GM19025 (cell line): ENCODE measurements at regions not wholly inside any gene's neighbourhood (a gene's known extent, or its start where the extent isn't known, plus 50 kb on each side); places are given as distances from the start of the nearest gene placed in this dataset.

ENCODE experiments used
- ATAC-seq: cut with Tn5 transposase; IDR thresholded peaks from one replicate; pipeline ENCODE4 v1.9.1; 2021; ENCODE audit warnings: mild to moderate bottlenecking, low read depth, moderate library complexity; ENCODE audit not compliant: unreplicated experiment

DNA sequence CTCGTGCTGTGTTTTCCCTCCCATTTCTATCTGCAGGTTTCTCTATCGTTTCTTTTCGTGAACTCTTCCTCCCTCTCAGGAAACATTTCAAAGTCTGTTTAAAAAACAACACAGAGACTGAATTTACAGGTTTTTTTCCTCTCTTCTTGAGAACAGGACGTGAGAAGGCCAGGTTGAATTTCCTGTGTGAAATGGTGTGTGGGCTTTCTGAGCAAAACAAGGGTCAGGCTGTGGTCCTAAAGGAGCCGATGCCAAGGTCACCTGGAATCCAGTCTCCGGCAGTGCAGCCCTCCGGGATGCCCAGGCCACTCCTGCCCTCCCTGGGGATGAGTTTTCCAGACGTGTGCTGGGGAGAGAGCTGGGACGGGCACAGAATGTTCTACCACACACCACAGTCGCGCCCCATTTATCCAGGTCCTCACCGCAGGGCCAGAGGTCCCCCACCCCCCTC lies 62.7 kb upstream of the RUNX3 start:
- ATAC-seq = no peak

DNA sequence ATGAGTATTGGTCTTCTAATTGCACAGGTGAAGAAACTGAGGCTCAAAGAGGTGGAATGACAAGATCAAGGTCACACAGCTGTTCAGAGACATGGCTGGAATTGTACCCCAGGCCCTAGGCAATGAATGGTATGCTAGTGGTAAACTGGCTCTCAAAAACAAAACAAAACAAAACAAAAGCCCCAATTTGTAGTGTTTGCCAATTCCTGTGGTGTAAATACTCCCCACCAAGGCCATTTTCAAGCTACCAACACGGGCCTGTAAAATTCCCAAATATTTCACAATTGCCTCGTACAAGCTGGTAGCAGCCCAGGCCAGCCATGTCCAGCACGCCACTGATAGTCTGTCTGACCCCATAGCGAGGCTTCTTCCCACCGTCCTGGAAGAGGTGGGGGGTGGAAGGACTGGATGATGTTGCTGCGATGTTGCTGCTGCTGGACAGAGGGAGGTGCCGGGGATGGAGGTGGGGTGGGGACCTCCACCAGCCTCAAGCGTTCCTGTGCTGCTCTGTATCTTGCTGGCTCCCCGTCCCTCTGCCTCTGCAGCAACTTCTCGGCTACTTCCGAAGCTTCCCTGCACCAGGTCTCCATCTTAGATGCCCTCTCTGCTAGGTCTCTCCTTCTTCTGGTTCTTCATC lies 62.2 kb upstream of the RUNX3 start:
- ATAC-seq = no peak

DNA sequence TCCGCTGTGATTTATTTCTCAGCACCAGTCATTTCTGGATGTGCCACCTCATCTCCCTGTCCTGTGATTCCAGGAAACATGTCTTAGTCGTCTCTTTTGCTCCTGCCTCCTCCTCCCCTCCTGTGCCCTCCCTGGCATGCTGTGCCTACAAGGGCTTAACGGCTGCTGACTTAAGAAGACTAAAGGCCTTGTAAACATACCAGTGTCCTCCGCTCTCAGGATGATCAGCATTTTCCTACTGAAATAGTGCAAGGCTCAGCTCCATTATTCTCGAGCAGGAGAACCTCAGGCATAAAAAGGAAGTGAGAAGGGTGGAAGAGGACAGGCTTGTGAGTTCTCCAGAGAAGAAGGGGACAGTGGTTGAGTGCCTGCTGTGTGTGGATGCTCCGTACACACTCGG lies 61.6 kb upstream of the RUNX3 start:
- ATAC-seq = no peak

DNA sequence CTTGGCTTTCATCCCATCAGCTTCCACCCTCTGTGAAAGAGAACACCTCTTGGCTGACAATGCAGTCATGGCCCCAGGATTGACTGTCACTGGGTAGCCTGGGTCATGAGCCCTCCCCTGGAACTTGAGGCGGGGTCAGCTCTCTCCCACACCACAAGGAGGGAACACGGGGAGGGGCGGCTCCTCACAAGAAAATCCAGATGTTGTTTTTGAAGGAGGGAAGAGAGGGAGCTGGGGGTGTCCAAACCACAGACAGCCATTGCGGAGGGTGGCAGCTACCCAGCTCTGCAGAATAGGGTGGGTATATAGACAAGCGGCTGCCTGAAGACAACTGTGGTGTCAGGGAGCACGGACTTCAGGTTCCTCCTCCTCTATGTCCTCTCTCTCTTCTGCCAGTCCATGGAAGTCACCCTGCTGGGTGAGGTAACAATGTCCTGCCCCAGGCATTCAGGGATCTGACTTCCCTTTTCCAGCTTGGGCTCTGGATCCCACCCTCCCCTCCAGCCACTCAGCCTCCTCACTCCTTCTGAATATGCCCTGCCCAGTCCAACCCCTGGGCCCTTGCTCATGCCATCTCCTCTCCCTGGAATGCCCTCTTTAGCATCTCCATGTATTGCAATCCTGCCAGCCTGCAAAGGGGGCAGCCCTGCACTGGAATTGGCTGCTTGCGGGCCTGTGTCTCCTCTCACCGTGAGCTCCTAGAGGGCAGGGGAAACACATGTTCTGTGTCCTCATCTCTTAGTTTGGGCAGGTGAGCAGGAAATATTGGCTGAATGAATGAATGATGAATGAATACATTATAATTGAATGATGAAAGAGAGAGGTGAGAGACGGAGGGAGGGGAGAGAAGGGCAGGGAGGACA lies 60.9 kb upstream of the RUNX3 start:
- no peak for ATAC-seq

DNA sequence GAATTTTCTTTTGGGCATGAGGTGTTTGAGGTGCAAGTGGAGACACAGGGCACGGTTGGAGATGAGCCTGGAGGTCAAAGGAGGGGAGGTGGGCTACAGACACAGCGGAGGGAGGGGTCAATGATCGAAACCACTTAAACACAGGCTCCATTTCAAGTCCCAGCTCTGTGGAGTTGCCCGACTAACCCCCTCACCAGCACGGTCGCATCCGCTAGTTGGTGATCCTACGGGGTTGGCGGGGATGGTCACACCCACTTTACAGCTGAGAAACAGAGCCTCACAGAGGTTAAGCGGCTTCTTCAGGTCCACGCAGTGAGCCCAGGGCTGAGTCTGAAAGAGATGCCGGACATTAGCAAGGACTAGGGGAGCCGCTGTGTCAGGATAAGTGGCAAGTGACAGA lies 60.1 kb upstream of the RUNX3 start:
- no peak for ATAC-seq

DNA sequence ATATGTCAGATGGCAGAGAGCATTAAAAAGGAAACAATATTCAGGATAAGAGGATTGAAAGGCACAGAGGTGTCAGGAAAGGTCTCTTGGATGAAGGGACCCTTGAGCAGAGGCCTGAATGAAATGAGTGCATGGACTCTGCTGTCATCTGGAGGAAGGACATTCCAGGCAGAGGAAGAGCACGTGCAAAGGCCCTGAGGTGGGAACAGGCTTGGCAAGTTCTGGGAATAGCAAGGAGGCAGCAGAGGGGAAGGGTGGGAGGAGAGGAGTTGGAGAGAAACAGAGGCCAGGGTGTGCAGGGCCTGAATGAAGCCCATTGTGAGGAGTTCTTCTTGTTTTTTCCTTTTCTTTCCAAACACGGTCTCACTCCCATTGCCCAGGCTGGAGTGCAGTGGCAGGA lies 59.0 kb upstream of the RUNX3 start:
- no peak for ATAC-seq

DNA sequence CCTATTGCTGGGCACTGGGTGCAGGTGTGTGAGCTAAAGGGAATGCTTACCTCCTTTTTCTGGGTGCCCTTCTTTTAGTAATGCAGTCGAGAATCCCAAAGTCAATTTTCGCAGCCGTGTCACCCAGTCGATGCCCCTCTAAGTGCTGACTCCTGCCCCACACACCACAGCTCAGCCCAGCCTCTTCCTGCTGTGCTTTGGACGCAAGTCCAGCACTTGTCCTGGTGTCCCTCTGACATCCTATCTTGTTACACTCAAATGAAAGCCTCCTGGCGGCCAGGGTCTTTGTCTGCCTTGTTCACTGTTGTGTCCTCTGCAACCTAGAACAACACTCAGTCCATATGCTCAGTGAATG lies 58.5 kb upstream of the RUNX3 start:
- ATAC-seq = no peak

DNA sequence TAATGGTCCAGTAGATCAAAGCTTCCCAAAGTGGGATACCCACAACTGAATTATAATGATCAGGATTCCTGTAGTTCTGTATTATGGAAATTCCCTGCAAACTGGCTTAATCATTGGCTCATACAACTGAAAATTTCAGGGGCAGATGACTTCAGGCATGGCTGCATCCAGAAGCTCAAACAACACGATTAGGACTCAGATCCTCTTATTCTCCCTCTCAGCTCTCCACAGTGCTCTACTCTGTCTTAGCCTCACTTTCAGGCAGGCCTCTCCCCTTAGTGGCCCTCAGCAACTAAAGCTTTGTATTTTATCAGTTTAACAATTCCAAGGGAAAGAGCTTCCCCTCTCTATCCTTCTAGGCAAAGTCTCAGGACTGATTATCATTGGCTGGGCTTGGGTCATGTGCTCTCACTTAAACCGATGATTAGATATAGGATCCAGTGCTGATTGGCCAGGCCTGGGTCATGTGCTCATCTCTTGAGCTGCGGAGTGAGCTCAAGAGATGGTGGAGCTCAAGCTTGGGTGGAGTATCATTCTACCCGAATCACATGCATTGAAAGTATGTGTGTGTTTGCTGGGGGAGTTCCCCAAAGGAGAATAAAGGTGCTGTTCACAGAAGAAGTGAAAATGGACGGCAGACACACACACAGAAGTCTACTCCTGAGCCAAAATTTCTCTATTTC lies 57.9 kb upstream of the RUNX3 start:
- no peak for ATAC-seq

DNA sequence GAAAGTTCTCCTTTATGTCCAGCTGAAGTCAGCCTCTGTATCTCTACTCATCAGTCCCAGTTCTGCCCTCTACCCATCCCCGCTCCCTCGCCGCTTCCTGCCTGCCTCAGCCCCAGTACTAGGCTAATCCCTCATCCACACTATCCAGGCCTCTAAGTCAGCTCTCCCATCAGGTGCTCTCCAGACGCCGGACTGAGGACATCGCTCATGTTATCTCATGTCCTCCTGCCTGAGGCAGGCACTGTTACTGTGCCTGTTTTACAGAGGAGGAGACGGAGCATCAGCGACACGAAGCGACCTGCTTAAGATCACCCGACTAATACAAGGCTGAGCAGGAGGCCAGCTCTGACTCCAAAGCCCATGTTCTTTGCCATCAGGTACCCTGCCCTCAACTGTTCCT lies 57.3 kb upstream of the RUNX3 start:
- no peak for ATAC-seq

DNA sequence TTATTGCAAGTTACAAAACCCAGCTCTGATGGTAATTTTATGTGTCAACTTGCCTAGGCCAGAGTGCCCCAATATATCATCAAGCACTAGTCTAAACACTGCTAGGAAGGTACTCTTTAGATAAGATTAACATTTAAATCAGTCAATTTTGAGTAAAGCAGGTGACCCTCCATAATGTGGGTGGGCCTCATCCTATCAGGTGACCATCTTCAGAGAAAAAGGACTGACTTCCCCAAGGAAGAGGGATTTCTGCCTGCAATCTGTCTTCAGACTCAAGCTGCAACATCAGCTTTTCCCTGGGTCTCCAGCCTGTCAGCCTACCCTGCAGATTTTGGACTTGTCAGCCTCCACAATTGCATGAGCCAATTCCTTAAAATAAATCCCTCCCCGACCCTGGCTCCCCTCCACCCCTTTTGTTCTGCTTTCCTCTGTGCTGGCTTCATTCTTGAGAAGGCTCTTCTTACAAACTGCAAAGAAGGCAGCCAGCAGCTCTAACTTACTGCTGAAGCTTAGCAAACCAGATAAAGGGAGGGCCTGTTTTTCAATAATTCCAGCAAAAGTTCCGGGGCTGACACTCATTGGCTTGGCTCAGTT lies 56.4 kb upstream of the RUNX3 start:
- ATAC-seq = no peak

DNA sequence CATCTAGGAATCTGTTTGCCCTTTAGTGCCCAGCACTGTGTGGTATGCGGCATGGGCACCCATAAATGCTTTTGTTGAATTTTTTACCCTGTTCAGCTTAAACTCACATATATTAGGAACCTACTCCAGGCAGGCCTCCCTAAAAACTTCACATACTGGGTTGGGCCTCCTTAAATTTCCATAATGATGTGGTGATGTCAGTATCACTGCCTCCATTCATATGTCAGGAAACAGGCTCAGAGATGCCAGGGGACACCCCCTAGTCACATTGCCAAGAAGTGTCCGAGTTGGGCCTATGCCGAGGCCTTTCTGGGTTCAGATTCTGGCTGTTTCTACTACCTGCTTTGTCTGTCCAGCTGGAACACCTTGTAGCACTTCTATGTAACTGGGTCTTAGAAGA lies 55.7 kb upstream of the RUNX3 start:
- ATAC-seq = no peak

DNA sequence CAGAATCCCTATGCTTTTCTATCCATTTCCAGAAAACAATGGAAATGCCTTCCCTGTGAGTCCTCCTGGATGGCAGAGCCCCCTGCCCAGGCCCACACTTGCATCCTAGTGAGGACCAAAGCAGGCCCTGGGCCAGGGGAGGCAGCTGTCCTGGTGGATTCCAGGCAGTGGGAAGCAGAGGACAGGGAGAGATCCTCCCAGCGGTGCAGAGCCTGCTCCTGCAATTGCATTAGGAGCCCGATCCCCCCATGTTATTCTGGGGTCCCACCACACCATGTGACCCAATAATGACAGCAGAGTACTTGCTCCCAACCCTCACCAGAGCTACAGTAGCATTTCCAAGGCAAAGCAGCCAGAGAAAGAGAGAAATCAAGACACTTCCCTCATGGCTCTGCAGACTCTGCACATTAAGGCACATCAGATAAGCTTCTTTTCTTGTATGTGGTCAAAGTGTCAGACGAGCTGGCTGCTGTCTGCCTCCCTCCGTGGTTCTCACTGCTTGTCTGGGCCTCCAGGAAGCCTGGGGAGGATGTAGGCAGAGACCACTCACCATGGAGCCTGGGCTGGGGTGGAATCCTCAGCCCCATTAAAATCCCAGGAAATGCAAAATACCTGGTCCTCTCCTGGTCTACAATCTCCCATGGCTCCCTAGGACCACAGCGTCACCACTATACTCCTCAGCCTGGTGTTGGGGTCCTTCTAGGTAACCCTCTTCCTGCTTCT lies 54.9 kb upstream of the RUNX3 start:
- no peak for ATAC-seq

DNA sequence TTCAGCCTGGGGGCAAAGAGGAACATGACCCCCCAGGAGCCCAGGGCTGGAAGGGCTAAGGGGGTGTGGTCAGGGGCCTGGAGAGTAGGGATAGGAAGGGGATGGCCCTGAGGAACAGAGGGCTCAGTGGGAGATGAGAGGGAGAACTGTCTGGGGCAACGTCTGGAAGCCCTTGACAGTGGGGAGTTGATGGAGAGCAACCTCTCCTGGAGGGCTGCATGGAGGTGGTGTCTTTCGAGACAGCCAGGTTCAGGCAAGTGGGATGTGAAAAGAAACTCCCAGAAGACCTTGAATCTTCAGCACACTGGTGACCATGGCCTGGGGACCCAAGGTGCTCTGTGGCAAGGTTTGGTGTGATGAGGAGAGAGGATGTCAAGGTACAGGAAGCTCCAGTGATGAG lies 54.2 kb upstream of the RUNX3 start:
- ATAC-seq = no peak

DNA sequence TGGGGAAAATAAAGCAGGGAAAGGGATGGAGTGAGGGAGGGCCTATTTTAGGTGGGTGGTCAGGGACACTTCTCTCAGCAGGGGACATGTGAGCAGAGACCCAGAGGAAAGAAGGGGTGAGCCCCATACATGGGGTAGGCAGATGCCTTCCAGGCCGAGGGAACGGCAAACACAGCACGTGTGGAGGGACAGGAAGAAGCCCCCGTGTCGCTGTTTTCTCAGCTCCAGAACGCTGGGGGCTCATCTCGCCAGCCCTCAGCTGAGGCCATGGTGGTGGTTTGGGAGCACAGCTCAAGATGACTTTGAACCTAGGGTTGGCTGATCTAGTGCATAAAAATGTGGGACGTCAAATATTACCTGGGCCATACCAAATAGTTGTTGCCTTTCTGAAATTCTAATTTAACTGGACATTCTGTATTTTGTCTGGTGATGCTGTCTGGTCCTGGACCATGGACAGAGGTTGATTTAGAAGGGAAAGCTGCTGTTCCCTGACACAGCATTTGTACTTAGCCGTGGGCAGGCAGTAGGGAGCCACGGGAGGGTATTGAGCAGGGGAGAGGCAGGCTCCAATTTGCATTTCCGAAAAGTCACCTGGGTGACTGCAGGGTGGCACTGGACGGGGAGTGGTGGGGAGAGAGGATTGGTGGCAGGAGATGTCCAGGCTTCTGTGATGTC lies 53.1 kb upstream of the RUNX3 start:
- no peak for ATAC-seq

DNA sequence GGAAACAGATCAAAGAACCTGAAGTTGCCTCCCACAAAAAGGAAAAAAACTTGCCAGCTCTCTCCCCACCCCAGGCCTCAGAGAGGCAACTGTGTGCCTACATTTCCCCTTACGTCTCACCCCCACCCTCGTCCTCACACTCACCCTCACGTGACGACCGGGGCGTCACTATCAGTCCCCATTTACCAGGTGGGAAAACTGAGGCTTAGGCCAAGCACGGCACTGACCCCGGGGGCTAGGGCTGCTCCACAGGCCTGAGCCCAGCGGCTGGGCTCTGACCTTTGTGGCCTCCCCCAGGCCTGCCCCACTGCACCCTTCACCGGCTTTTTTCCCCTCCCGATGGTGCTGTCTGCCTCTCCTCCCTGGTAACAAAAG lies 51.5 kb upstream of the RUNX3 start:
- no peak for ATAC-seq

DNA sequence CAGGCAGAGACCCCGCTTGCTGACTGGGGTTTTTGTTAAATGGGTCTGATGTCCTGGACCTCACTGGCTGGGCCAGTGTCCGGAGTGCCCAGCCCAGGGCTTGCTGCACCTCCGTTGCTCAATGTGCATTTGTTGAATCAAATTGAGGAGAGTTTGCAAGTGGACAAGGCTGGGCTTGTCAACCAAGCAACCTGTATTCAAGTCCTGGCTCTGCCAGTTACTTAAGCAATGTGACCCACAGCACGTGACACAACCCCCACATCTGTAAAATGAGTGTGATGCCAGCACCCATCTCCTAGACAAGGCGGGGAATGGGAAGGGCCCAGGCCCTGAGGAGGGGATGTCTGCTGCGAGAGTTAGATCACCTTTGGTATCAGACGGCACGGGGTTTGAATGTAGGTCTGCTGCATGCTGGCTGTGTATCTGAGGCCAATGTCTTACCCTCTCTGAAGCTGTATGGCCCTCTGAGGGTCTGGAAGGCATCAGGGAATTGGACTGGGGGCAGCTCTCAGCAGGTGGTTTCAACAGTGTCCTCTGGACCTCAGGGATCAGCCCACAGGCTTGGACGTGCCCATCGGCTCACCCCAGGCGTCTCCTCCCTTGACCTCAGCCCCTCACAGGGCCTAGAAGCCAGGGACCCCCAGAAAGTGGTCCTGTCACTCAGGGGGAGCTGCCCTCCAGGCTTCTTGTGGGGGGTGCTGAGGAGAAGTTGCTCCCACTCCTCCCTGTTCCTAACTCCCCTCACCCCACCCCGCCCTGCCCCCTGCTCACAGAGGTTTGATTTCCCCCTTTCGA lies 51.0 kb upstream of the RUNX3 start:
- no peak for ATAC-seq
